ENCODE measurements at regions not wholly inside any gene's neighbourhood (a gene's known extent, or its start where the extent isn't known, plus 50 kb on each side); places are given as distances from the start of the nearest gene placed in this dataset.

DNA sequence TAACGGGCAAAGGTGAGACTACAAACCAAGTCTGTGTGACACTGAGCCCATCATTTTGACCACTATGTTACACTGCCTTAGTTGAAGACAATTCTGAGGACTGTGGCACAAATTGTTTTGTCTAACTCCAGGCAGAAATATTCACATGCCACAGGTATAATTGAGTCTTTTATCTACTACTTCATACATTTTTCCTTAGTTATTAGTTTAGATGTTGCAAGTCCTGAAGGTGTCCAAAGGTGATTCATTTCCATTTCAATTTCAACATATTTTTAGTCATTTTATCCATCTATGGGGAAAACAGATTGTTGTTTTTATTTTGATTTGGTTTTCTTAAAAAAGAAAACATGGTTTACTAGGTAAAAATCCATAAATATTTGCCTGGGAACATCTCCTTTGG is 341.7 kb upstream of the SMIM31 start:
- no peak for DNase-seq (ENCODE audit: low read depth)

DNA sequence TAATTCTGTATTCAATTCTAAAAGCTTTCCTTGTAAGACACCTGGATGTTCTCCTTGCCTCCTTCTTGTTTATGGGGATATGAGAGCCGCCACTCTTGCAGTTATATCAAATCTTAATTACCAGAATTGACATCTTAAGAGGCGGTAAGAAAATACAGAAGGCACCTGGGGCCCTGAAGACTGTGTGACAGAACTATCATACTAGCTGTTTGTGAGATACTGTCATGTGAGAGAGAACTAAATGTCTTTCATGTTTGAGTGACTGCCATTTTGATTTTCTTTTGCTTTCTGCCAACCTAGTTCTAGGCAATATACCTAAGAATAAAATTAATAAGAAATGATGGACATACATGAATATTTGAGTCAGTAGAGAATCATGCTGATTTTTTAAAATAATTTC is 340.2 kb upstream of the SMIM31 start:
- DNase-seq (ENCODE audit: low read depth) = no peak

DNA sequence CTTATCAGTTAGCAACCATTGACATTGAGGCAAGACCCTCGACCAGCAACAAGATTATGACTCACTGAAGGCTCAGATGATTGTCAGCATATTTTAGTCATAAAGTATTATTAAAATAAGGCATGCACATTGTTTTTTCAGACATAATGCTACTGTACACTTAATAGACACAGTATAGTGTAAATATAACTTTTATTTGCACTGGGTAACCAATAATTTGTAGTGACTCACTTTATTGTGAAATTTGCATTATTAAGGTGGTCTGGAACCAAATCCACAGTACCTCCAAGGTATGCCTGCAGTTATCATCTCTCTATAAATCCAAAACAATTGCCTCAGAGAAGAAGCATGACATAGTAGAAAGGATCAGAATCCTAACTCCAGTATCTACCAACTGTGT is 330.1 kb upstream of the SMIM31 start:
- DNase-seq (ENCODE audit: low read depth) = no peak

DNA sequence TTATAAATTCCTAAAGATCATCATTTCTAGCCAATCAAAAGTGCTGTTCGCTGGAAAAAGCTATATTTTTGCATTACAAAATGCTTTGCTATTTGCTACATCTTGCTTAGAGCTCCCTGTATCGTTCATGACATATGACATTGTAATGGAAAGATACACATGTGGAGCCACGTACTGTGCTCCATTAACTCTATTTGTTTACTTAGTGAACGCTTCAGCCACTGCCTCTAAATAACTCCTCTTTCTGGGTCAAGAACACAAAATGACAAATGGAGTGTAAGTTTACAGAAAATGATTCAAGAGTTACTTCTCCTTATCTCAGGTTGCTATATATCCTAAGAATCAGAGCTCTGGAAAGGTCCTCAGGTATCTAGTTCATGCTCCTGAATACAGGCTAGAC is 329.1 kb upstream of the SMIM31 start:
- no peak for DNase-seq (ENCODE audit: low read depth)

DNA sequence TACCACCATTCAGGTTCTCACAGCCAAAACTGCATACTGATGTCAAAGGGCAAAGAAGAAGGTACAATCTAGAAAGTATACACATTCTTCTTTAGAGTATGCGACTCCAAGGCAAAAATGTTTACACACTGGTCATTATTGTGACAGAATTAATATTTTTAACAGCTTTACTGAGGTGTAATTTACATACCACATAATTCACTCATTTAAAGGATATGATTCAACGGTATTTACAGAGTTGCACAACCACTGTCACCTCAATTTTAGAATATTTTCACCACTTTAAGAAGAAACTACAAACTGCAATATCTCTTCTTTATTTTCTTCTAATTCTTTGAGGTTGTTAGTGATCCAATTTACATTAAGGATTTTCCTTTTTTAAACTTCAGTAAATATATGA is 325.4 kb upstream of the SMIM31 start:
- no peak for DNase-seq (ENCODE audit: low read depth)

DNA sequence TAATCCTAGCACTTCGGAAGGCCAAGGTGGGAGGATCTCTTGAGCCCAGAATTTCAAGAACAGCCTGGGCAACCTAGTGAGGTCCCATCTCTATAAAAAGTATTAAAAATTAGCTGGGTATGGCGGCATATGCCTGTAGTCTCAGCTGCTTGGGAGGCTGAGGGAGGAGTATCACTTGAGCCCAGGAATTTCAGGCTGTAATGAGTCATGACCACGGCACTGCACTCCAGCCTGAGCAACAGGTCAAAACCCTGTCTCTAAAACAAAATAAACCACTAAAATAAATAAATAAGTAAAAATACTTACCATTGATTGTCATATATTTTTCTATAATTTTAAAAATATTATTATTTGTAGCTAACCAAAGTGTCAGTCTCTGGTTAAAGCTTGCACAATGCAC is 315.6 kb upstream of the SMIM31 start:
- no peak for DNase-seq (ENCODE audit: low read depth)

DNA sequence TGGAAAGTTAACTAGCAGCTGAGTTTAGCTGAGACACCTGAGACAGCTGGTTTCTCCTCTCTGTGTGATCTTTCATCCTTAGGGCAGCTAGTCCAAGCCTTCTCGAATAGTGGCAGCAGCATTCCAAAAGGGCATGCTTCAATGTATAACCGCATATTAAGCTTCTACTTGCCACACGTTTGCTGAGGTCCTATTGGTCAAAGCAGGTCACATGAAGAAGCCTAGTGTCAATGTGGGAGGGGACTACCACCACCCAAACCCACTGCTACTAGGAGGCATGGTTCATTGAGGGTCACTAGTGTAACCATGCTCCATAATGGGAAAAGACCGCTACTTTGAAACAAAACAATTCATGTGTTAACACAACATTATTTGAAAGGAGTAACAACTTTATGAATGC is 314.9 kb upstream of the SMIM31 start:
- DNase-seq (ENCODE audit: low read depth) = no peak

DNA sequence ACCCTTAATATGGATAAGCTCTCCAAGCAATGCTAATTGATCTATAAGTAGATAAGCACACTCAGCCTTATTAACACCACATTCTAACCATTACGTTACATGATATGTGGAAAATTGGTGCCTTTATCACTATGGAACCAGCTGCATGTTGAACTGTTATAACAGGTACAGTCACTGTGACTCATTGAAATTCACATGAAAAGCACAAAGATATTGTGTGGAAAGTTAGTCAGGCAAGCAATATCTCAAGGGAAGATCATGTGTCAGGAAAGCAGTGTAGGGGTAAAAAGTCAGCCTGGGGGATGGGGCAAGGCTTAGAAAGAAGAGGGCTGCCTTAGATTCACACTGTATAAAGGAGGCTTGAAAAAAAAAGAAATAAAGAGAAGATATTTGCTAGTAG is 313.7 kb upstream of the SMIM31 start:
- no peak for DNase-seq (ENCODE audit: low read depth)

DNA sequence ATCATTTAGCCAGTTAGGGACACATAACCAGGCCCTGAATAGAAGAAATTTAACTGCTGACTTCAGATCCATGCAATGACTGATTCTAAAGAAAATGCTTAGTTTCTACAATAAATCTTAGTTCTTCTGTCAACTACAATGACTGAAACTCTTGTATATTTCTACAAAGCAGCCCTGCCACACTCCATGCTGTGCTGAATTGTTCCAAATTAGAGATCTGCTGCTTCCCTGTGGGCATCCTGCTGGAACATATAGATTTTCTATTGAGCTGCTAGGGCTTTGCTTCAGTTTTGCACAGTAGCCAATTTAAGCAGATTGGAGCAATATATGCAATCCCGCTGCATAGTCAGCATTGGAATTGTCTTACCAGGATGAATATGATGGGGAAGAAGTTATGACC is 312.8 kb upstream of the SMIM31 start:
- no peak for DNase-seq (ENCODE audit: low read depth)

DNA sequence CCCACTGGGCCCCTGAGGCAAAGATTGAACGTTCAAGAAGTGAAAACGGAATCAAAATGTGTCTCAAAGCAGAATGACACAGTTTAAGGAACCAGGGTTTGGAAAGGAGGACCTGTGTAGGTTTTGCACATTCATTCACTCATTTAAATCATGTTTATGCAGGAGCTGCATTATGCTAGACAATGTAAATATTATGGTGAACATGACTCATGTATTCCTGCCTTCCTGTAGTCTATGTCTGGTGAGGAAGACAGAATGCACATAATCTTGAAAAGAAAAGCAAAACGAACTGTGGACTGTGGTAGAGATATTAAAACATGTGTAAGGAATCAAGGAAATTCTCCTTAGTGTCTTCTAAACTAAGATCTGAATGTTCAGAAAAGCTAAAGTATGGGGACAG is 311.8 kb upstream of the SMIM31 start:
- DNase-seq (ENCODE audit: low read depth) = no peak

DNA sequence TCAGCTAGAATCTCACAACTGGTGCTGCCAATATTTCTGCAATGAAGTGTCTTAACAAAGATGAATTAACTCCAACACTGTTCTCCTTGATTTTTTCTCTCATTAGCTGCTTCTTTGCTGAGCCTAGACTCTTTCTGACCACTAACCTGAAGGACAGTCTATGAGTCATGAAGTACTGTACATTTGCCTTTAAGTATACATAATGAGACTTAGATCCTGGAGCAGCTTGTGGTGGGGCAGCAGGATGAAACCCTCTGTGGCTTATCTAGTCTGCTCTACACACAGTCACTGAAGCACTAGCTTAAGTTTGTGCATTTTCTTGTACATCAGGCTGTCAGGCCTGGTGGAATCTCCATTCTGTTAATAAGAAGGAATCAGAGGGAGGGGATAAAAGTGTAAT is 307.4 kb upstream of the SMIM31 start:
- no peak for DNase-seq (ENCODE audit: low read depth)

DNA sequence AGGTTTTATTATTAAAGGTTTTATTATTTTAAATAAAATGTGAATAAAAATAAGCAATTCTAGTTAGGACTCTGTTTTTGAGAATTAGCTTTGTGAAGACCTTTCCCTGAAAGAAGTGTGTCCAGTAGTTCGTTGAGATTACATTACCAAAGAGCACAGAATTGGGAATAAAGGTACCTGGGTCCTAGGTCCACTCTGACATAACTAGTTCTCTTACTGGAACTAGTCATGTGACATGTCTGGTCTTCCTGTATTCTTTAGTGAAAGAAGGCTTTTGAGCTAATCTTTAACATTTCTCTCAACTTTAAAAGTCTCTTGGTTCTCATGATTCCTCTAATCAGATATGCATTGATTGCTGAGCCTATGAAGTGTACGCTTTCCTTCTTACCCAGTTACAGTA is 292.0 kb upstream of the SMIM31 start:
- no peak for DNase-seq (ENCODE audit: low read depth)

DNA sequence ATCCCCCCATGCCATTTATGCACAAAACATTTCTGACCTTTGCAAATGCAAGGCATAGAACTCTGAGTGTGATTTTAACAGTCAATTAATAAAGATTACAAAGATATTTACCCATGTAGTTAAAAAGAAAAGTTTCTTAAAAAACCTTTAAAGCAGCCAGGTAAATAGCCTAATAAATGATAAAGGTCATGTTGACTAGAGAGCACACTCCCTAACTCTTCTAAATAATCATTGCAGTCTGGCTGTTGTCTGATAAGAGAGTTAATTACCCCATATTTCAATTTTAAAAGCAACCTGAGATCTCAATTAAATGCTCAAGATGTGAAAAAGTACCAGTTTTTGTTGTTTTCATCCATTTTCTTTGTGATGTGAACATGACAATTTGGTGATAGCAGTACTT is 291.5 kb upstream of the SMIM31 start:
- DNase-seq (ENCODE audit: low read depth) = no peak

DNA sequence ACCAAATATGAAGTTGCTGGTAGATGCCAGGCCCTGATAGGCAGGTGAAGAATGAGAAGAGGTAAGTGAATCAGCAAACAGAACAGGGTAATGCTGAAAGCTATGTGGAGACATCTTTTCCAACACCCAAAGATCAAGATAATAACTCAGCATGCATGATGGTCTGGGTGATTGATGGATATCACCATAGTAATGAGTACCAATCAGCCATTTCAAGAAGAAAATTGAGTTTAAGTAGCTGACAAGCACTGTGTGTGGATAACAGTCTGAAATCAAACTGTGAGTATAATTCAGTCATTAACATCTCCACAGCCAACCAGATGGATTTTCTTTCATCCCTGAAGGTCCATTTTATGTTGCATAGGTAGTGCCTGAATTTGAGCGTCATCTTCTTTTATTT is 289.6 kb upstream of the SMIM31 start:
- DNase-seq (ENCODE audit: low read depth) = no peak

DNA sequence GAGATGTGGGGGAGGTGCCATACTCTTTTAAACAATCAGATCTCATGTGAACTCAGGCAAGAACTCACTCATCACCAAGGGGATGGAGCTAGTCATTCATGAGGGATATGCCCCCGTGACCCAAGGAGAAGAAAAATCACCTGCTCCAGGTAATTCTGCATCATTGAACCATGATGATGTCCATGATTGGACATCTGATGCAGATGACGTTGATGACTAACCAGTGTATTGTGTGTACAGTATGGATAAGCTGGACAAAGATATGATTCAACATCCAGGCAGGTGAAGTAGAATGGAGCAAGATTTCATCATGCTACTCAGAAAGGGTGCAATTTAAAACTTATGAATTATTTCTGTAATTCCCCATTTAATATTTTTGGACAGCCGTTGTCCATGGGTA is 286.4 kb upstream of the SMIM31 start:
- DNase-seq (ENCODE audit: low read depth) = no peak

DNA sequence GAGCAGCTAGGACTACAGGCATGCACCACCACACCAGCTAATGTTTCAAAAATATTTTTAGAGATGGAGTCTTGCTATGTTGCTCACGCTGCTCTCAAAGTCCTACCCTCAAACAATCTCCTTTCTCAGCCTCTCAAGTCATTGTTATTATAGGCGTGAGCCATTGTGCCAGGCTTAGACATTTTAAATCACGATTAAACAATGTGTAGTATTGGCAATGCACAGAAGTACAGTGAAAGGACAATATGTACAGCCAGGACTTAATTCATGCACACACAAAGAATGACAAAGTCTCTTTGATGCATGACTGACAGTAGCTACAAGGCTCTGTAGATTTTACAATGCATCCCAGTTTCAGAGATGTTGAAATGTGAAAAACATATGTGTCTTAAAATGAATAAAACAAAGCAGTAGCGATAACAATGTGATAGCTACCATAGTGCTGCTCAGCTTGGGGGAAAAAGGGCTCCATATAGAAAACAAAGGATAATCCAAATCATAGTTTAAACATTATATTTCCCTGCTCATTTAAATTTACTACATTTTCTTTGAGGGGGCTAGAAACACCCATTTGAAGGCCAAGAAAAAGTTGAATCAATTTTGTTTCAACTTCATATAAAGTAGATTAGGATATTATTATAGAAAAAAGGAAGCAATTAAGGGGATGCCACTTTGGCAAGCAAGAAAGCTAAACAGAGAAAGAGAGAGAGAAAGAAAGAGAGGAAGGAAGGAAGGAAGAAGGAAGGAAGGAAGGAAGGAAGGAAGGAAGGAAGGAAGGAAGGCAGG is 272.4 kb upstream of the SMIM31 start:
- no peak for DNase-seq (ENCODE audit: low read depth)

DNA sequence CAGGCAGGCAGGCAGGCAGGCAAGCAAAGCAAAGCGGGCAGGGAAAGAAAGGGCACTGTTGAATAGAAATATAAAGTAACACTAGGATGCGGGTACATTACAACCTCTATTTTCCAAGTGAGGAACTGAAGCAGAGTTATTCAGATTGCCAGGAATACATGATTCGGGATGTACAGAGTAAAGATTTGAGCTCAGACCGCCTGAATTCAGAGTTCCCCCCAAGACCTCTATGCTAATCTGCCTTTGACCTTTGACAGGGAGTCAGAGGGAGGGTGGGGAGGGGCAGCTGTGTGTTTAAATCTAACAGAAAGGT is 271.9 kb upstream of the SMIM31 start:
- no peak for DNase-seq (ENCODE audit: low read depth)

DNA sequence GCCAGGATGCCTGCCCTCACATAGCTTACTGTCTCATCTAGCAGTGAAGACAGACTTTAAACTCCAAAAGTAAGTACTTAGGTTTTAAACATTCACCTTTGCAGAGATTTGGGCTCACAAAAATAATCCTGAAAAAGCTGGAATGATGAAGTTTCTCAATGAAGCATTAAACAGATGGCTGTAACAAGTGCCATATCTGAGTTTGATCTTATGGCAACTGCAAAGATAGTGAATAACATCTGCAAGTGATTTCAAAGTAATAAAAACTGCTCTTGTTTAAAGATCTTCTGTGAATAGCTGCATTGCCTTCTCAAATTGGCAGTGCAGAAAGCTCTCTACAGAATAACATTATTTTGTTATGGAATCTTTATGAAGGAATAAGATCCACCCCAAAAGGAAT is 271.2 kb upstream of the SMIM31 start:
- DNase-seq (ENCODE audit: low read depth) = no peak

DNA sequence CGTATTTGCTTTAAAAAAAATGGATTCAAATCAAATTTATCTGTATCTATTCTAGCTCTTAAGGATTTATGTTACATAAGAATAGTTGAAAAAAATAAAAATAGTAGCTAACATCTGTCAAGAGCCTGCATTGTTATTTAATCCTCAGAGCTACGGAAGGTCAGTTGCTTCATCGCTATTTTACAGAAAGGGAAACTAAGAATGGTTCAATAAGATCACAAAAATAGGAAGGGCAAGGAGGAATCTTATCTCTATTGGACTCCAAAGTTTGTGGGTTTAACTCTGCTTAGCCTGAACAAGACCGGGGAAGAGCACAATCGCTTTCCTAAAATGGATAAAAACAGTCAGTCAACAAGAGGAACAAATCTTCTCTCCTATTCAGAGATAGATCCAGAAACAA is 270.2 kb upstream of the SMIM31 start:
- no peak for DNase-seq (ENCODE audit: low read depth)

DNA sequence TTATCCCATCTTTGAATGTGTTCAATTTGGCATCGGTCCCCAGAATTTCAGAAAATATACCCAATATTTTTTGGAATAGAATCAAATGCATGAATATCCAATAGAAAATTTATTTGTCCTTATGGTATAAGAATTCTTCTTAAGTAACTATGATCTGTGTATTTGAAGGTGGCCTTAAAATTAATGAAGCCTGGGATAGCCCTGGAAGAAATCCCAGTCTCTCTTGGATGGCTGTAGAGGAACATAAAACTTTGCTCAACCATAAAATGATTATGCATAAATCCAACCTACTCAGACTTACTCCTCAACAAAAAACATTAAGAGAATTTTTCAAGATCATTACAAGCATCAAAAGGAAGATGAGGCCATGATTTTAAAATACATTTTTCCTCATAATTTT is 269.4 kb upstream of the SMIM31 start:
- DNase-seq (ENCODE audit: low read depth) = no peak

DNA sequence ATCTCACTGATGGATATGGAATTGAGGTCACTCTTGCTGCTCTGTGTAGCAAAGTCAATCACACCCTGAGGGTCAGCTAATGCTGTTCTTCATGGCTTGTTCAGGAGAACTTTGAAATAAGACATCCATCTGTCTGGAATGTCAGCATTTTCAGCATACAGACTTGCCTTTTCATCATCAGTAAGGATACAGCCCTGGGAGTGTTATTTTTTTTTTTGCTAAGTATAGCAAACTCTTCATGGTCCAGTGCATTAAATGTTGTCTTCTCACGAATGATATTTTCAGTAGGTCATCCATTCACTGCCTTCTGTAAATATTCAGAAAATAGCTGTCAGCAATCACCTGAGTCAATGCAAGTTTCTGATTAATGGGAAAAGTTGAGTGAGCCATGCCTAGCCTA is 268.8 kb upstream of the SMIM31 start:
- no peak for DNase-seq (ENCODE audit: low read depth)

DNA sequence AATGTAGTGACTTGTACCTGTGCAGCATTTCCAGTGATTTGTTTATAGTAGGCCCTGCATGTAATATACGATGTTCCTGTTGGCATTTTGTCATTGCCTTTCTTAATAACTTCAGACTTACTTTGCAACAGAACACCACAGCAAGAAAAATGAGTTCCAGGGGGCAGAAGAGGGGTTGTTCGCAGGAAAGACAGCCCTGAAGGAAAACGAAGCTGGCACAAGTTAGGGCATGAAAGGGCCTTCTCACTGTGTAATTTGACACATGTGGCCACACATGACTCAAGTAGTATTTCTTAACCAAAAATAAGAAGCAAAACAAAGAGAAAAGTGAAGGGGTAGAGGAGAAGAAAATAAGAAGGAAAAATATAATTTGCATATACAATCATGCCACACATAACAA is 265.8 kb upstream of the SMIM31 start:
- no peak for DNase-seq (ENCODE audit: low read depth)

DNA sequence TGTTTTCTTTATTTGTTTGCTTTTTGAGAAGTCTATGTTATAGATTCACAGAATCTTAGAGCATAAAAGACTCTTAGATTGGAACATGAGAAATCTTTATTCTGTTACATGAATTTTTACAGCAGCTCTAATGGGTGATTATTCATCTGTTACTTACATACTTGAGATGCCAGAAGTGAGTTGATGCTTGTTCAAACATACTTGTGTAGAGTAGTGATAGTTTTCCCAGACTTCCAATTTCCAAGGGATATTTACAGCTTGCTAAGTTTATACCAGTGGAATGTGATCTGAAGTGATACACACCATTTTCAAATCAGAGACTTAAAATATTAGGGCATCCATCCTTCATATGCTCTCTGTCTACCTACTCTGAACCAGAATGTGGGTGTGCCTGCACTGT is 252.9 kb upstream of the SMIM31 start:
- no peak for DNase-seq (ENCODE audit: low read depth)

DNA sequence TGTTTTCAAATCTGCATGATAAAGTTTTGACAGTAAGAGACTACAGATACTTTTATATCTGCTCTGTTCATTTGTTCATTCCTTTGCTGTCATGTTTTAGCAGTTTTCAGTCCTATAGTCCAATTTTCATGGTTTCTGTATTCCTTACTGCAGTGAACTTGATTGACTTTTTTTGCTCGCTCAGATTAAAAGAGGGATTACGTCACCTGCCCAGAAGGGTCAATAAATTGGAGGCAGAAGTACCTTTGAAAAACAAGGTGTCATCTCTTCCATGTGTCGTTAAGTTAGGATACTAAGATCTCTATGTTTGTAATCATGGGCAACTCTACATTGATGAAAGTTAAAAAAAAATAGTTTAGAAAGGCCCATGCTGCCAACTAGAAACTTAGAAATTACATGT is 250.1 kb upstream of the SMIM31 start:
- DNase-seq (ENCODE audit: low read depth) = no peak

DNA sequence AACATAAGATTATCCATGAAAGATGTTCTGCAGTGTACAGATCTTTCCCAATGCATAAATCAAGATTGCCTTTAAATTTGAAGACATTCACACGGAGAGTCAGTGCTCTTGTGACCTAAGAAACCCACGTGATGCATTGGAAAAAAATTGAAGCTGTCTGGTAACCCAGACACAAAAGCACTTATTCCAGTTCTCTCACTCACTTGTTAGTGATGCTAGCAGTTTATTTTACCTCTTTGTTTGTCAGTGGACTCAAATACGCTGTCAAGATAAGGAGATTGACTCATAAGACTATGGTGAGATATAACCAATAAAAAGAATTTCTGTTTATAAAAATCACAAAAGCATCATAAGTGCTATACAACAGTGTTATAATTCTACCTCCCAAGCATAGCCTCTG is 245.8 kb upstream of the SMIM31 start:
- DNase-seq (ENCODE audit: low read depth) = no peak
